GM12891 (cell line): ENCODE measurements at regions not wholly inside any gene's neighbourhood (a gene's known extent, or its start where the extent isn't known, plus 50 kb on each side); places are given as distances from the start of the nearest gene placed in this dataset.

Experiments
- POLR2A ChIP-seq: IDR thresholded peaks from 2 replicates; pipeline ENCODE4 v1.6.1; 2011; ENCODE audit warnings: low read depth, low read length, control low read depth
- POLR2AphosphoS5 ChIP-seq: IDR thresholded peaks from 2 replicates; pipeline ENCODE4 v1.6.1; 2011; ENCODE audit warnings: low read depth, low read length, control low read depth

DNA sequence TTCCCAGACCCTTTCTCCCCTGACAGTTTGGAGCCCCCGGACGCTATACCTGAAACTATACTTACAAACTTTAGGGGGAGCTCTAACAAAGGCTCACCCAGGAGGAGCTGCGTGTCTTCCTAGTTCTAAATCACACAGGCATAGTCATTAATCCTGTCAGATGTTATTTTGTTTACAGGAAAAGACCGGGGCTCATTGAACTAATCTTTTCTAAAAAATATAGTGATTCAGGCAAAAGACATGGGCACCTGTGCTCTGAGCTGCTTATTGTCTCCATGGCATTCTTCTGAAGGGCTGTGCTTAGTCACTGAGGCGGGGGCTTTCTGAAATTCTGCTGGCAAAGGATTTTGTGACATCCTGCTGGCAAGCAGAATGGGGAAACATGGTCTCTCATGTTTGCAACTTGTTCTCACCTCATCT lies 1577.0 kb downstream of the NCAM2 start:
- TF ChIP-seq POLR2AphosphoS5 (no peak), POLR2A (no peak)
